ENCODE measurements at regions not wholly inside any gene's neighbourhood (a gene's known extent, or its start where the extent isn't known, plus 50 kb on each side); places are given as distances from the start of the nearest gene placed in this dataset.
A peak's percentile ranks its signal among the peaks of the same experiment; 100 is the strongest.

DNA sequence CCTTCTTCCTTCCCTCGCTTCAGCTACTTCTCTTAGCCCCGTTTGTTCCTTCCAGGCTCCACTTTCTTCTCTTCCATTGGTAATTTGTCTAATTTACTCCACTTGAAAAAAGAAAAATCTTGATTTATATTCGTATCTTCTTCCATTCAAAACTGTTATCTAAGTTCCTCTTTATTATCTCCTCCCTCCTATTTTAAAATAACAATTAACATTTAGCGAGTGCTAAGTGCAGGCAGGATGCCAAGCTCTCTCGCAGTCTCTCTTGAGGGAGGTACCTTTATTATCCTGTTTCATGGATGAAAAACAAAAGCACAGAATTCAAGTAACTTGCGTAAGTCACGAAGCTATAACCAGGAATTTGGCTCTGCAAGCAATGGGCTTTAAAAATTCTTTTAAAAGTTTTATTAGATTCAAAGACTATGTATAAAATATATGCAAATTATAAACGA, 418.9 kb upstream of the NAALADL2 start:
- Mint-ChIP-seq H3K27me3 (peaks cover 3% of the 10 kb centered on the region), H3K27ac (peak overlapping the region; percentile 88), H3K4me3 (peak overlapping the region; percentile 87), H3K9me3 (no peaks in the 10 kb centered on the region), H3K4me1 (ENCODE audit: unreplicated experiment) (peaks cover 14% of the 10 kb centered on the region), H3K36me3 (no peaks in the 10 kb centered on the region)
- no peak for DNase-seq (ENCODE audit: extremely low spot score, unreplicated experiment)
- TF ChIP-seq, protein P1, sequence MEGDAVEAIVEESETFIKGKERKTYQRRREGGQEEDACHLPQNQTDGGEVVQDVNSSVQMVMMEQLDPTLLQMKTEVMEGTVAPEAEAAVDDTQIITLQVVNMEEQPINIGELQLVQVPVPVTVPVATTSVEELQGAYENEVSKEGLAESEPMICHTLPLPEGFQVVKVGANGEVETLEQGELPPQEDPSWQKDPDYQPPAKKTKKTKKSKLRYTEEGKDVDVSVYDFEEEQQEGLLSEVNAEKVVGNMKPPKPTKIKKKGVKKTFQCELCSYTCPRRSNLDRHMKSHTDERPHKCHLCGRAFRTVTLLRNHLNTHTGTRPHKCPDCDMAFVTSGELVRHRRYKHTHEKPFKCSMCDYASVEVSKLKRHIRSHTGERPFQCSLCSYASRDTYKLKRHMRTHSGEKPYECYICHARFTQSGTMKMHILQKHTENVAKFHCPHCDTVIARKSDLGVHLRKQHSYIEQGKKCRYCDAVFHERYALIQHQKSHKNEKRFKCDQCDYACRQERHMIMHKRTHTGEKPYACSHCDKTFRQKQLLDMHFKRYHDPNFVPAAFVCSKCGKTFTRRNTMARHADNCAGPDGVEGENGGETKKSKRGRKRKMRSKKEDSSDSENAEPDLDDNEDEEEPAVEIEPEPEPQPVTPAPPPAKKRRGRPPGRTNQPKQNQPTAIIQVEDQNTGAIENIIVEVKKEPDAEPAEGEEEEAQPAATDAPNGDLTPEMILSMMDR (conservative IDR thresholded peaks at IDR 0.05) = no peak

DNA sequence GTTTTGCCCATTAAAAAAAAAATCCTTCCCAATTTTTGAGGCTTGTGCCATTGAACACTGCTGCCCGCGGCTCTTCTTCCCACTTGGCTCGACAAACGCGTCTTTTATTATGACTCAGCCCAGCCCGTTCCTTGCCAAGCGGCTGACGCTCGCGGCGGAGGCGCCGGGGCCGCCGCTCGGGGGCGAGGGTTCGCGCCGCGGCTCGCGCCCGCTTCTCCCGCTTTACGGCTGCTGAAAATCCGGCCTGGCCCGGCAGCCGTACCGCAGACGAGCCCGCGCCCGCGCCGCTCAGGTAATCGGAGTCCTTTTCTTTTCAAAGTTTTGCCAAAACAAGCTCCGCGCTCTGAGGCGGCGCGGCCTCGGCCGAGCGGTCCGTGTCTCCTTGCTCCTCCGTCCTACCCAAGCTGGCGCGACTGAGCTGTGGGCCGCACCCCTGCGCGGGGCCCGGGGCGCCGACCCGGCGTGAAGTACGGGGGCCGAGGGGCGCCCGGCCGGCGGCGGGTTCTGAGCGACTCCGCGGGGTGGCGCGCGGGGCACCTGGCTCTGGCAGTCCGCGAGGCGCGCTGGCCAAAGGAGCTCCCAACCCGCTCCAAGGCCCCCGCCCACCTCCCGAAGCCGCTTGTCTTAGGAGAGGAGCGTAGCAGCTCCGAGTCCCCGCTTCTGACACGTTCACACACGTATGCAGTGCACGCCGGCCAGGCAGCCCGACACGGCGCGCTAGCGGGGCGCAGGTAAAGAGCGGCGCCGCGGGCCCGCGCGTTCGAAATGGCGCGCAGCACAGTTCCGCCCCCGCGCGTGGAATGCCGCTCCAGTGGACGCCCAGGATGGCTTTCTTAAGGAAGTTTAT, 418.2 kb upstream of the NAALADL2 start:
- Mint-ChIP-seq H3K27me3 (peaks cover 3% of the 10 kb centered on the region), H3K27ac (peak overlapping the region; percentile 88), H3K4me1 (ENCODE audit: unreplicated experiment) (peaks cover 14% of the 10 kb centered on the region), H3K36me3 (no peaks in the 10 kb centered on the region), H3K4me3 (peak overlapping the region; percentile 91), H3K9me3 (no peaks in the 10 kb centered on the region)
- DNase-seq (ENCODE audit: extremely low spot score, unreplicated experiment) = peak; percentile 91
- TF ChIP-seq, protein P1 (conservative IDR thresholded peaks at IDR 0.05) = no peak

DNA sequence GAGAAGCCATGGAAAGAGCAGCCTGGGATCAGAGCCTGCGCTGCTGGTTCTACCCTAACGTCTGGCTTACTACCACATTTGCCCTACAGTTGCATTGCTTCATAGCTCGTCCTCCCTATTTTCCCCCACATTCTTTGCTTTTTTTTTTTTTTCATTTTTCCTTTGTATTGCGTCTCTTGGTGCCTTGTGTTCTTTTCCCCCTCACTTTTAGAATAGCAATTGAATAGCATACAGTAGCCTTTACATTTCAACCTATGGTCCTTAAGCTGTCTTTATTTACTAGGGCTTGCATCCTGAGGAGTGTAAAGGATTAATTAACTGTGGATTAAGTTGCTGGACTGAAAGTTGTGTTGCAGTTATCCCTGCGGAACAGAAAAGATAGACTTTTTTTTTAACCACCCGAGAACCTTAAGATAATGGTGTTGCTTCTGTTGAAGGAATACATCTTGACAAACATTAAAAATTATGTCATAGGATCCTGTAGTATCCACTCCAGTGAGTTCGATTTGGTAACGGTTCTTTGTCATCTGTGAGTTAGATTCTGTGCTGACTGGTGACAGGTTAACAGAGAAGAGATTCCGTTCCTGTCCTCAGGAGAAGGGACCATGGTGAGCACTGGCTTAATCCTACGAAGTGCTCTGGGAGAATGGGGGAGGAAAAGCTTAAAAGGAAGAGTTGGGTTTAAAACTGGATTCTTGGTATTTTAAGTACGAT, 417.4 kb upstream of the NAALADL2 start:
- peaks cover 3% of the 10 kb centered on the region for H3K36me3 Mint-ChIP-seq
- H3K4me3 Mint-ChIP-seq = peak overlapping the region; percentile 91
- TF ChIP-seq, protein P1 (conservative IDR thresholded peaks at IDR 0.05) = no peak
- peaks cover 14% of the 10 kb centered on the region for H3K4me1 Mint-ChIP-seq (ENCODE audit: unreplicated experiment)
- H3K27me3 Mint-ChIP-seq = peaks cover under 1% of the 10 kb centered on the region
- peak overlapping the region; percentile 88 for H3K27ac Mint-ChIP-seq
- DNase-seq (ENCODE audit: extremely low spot score, unreplicated experiment) = no peak
- no peaks in the 10 kb centered on the region for H3K9me3 Mint-ChIP-seq

GRCh38 chr3:174442302-174442682, 416.8 kb upstream of the NAALADL2 start:
- TF ChIP-seq, protein P1 (conservative IDR thresholded peaks at IDR 0.05) = no peak
- Mint-ChIP-seq H3K27me3 (no peaks in the 10 kb centered on the region), H3K9me3 (no peaks in the 10 kb centered on the region), H3K27ac (peak overlapping the region; percentile 88), H3K4me3 (peak overlapping the region; percentile 91), H3K4me1 (ENCODE audit: unreplicated experiment) (peaks cover 14% of the 10 kb centered on the region), H3K36me3 (peaks cover 3% of the 10 kb centered on the region)
- no peak for DNase-seq (ENCODE audit: extremely low spot score, unreplicated experiment)

DNA sequence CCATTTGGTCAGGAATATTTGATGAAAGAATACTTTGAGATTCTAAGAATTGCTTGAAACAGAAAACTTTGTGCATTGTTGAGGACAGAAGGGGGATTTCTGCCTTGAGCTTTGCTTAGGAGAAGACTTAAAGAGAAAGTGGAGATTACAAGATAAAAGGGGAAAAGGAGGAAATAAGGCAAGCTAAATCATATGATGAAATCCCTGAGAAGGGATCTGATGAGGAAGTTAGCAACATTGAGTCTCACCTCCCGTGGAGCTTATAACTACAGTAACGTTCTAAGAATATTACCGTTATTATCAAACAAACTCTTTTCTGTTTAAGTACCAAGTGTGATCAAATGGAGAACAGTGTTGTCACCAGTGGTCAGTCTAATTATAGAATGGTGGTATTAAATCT, 414.7 kb upstream of the NAALADL2 start:
- no peak for DNase-seq (ENCODE audit: extremely low spot score, unreplicated experiment)
- Mint-ChIP-seq H3K27ac (no peak overlapping the region), H3K27me3 (no peaks in the 10 kb centered on the region), H3K36me3 (peaks cover 9% of the 10 kb centered on the region), H3K9me3 (peaks cover 8% of the 10 kb centered on the region), H3K4me3 (no peak overlapping the region), H3K4me1 (ENCODE audit: unreplicated experiment) (peaks cover 11% of the 10 kb centered on the region)
- TF ChIP-seq, protein P1 (conservative IDR thresholded peaks at IDR 0.05) = no peak
